Hepatocyte (in vitro differentiated cells): ENCODE measurements at regions not wholly inside any gene's neighbourhood (a gene's known extent, or its start where the extent isn't known, plus 50 kb on each side); places are given as distances from the start of the nearest gene placed in this dataset.
"Not testable (repeated sequence)": the region's sequence is repeated elsewhere in the genome, so short reads cannot be mapped to it uniquely, and the experiment has no call there.

ENCODE experiments used
- EZH2phosphoT487 ChIP-seq: fragments of 200-600 bp; sonication (generic); IDR thresholded peaks from one replicate; pipeline ENCODE4 v1.6.1; 2018; ENCODE audit warnings: antibody characterized with exemption, mild to moderate bottlenecking, low read depth, moderate library complexity; ENCODE audit not compliant: unreplicated experiment, severe bottlenecking
- TF ChIP-seq, protein P1 (sequence below): fragments of 200-600 bp; sonication (generic); IDR thresholded peaks from 2 replicates; pipeline ENCODE4 v1.5.1; 2016; ENCODE audit warnings: antibody characterized with exemption, mild to moderate bottlenecking; ENCODE audit not compliant: poor library complexity

DNA sequence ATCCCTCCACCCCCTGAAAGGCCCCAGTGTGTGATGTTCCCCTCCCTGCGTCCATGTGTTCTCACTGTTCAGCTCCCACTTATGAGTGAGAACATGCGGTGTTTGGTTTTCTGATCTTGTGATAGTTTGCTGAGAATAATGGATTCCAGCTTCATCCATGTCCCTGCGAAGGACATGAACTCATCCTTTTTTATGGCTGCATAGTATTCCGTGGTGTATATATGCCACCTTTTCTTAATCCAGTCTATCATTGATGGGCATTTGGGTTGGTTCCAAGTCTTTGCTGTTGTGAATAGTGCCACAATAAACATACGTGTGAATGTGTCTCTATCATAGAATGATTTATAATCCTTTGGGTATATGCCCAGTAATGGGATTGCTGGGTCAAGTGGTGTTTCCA lies 55.8 kb upstream of the IRX2 start:
- TF ChIP-seq, protein P1, sequence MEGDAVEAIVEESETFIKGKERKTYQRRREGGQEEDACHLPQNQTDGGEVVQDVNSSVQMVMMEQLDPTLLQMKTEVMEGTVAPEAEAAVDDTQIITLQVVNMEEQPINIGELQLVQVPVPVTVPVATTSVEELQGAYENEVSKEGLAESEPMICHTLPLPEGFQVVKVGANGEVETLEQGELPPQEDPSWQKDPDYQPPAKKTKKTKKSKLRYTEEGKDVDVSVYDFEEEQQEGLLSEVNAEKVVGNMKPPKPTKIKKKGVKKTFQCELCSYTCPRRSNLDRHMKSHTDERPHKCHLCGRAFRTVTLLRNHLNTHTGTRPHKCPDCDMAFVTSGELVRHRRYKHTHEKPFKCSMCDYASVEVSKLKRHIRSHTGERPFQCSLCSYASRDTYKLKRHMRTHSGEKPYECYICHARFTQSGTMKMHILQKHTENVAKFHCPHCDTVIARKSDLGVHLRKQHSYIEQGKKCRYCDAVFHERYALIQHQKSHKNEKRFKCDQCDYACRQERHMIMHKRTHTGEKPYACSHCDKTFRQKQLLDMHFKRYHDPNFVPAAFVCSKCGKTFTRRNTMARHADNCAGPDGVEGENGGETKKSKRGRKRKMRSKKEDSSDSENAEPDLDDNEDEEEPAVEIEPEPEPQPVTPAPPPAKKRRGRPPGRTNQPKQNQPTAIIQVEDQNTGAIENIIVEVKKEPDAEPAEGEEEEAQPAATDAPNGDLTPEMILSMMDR: not testable (repeated sequence)
- TF ChIP-seq EZH2phosphoT487: not testable (repeated sequence)
